Liver (tissue), 3 donors: ENCODE measurements at regions not wholly inside any gene's neighbourhood (a gene's known extent, or its start where the extent isn't known, plus 50 kb on each side); places are given as distances from the start of the nearest gene placed in this dataset.

Source experiments
- EGR1 ChIP-seq, 2 donors: IDR thresholded peaks; 2 replicates each; pipeline ENCODE4 v1.6.1; 2016 to 2018; ENCODE audit warnings: antibody characterized with exemption in 2 of 2, low read depth in 2 of 2
- JUND ChIP-seq, 2 donors: IDR thresholded peaks; 2 replicates each; pipeline ENCODE4 v1.6.1; 2016; ENCODE audit warnings: antibody characterized with exemption in 2 of 2
- RAD21 ChIP-seq, 2 donors: IDR thresholded peaks; 2 replicates each; pipeline ENCODE4 v1.6.1; 2016; ENCODE audit warnings: antibody characterized with exemption in 2 of 2, mild to moderate bottlenecking in 2 of 2
- REST ChIP-seq: IDR thresholded peaks from 2 replicates; pipeline ENCODE4 v1.6.1; 2016; ENCODE audit warnings: antibody characterized with exemption, mild to moderate bottlenecking
- SP1 ChIP-seq: IDR thresholded peaks from 2 replicates; pipeline ENCODE4 v1.6.1; 2018; ENCODE audit warnings: antibody characterized with exemption, mild to moderate bottlenecking
- TAF1 ChIP-seq: conservative IDR thresholded peaks from 2 replicates; pipeline ENCODE4 v1.6.1; 2016; ENCODE audit warnings: antibody characterized with exemption, mild to moderate bottlenecking
- YY1 ChIP-seq: IDR thresholded peaks from 2 replicates; pipeline ENCODE4 v1.6.1; 2016; ENCODE audit warnings: antibody characterized with exemption, mild to moderate bottlenecking
- TF ChIP-seq, protein P1 (sequence below): IDR thresholded peaks from 2 replicates; pipeline ENCODE4 v1.6.1; 2016; ENCODE audit warnings: antibody characterized with exemption
- TF ChIP-seq, protein P2 (sequence below): fragments of 150-350 bp; IDR thresholded peaks from 2 replicates; pipeline ENCODE4 v1.5.1; 2017; ENCODE audit warnings: improper control_type of control experiment, low read depth, low read length; ENCODE audit not compliant: missing input control
- donor health status: healthy.
- donor health status: healthy.

DNA sequence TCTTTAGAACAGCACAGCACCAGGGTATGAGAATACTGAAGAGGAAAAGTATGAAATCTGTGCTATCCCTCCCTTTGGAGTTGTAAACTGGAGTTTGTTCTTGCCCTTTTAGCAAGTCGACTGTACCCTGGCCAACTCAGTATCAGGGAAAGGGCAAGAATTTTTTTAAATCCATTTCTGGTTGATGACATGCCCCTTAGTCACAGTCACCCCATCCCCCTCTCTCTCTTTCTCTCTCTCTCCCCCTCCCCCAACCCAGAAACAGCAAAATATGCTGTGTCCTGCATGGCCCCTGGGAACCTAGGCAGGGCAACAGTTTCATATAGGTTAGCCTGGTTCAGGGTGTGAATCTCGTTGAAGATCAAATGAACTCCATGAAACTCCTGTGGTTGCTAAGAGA lies 177.7 kb upstream of the ADO start:
- TF ChIP-seq, protein P1, sequence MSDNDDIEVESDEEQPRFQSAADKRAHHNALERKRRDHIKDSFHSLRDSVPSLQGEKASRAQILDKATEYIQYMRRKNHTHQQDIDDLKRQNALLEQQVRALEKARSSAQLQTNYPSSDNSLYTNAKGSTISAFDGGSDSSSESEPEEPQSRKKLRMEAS: no peak
- TF ChIP-seq, protein P2, sequence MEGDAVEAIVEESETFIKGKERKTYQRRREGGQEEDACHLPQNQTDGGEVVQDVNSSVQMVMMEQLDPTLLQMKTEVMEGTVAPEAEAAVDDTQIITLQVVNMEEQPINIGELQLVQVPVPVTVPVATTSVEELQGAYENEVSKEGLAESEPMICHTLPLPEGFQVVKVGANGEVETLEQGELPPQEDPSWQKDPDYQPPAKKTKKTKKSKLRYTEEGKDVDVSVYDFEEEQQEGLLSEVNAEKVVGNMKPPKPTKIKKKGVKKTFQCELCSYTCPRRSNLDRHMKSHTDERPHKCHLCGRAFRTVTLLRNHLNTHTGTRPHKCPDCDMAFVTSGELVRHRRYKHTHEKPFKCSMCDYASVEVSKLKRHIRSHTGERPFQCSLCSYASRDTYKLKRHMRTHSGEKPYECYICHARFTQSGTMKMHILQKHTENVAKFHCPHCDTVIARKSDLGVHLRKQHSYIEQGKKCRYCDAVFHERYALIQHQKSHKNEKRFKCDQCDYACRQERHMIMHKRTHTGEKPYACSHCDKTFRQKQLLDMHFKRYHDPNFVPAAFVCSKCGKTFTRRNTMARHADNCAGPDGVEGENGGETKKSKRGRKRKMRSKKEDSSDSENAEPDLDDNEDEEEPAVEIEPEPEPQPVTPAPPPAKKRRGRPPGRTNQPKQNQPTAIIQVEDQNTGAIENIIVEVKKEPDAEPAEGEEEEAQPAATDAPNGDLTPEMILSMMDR: no peak
- TF ChIP-seq SP1 (no peak), EGR1 (IDR thresholded peaks at IDR 0.05; ENCODE audit: low read depth in 2 of 2) (no peak), REST (no peak), TAF1 (no peak), YY1 (no peak), JUND (IDR thresholded peaks at IDR 0.05) (no peak), RAD21 (IDR thresholded peaks at IDR 0.05) (no peak)
